Gastroesophageal sphincter (tissue), 4 donors: ENCODE measurements at regions not wholly inside any gene's neighbourhood (a gene's known extent, or its start where the extent isn't known, plus 50 kb on each side); places are given as distances from the start of the nearest gene placed in this dataset.

Source experiments
- ATAC-seq: fragments of 150-250 bp; one replicate; pipeline ENCODE4 v1.9.1; 2016; ENCODE audit warnings: mild to moderate bottlenecking, moderate library complexity
- H3K27ac ChIP-seq, 4 donors: fragments of 200-600 bp; sonication (generic) in 3 of 4; 1 replicate in 3 of 4; 2 replicates in 1 of 4; pipeline ENCODE4 v1.5.1; 2016 to 2019
- H3K27me3 ChIP-seq: fragments of 200-600 bp; sonication (generic); one replicate; pipeline ENCODE4 v1.5.1; 2019
- H3K36me3 ChIP-seq, 2 donors: fragments of 200-600 bp; sonication (generic); one replicate each; pipeline ENCODE4 v1.5.1; 2019; ENCODE audit warnings: control low read depth in 1 of 2
- H3K4me1 ChIP-seq, 3 donors: fragments of 200-600 bp; sonication (generic); 1 replicate in 2 of 3; 2 replicates in 1 of 3; pipeline ENCODE4 v1.5.1; 2016 to 2019; ENCODE audit warnings: control low read depth in 2 of 3
- H3K4me3 ChIP-seq, 2 donors: fragments of 200-600 bp; sonication (generic); one replicate each; pipeline ENCODE4 v1.5.1; 2019; ENCODE audit warnings: mild to moderate bottlenecking in 1 of 2, moderate library complexity in 1 of 2
- H3K9me3 ChIP-seq, 3 donors: fragments of 200-600 bp; sonication (generic); one replicate each; pipeline ENCODE4 v1.5.1; 2017 to 2019; ENCODE audit warnings: control low read depth in 2 of 3
- EP300 ChIP-seq: sonication (generic); formaldehyde crosslinking; IDR thresholded peaks from one replicate; pipeline ENCODE4 v1.6.1; 2017; ENCODE audit warnings: antibody characterized with exemption, mild to moderate bottlenecking
- POLR2A ChIP-seq, 2 donors: fragments of 450-650 bp; IDR thresholded peaks; one replicate each; pipeline ENCODE4 v1.6.1; 2017; ENCODE audit warnings: antibody characterized with exemption in 2 of 2, mild to moderate bottlenecking in 2 of 2, moderate library complexity in 1 of 2
- POLR2AphosphoS5 ChIP-seq: sonication (generic); formaldehyde crosslinking; IDR thresholded peaks from one replicate; pipeline ENCODE4 v1.6.1; 2017; ENCODE audit warnings: antibody characterized with exemption
- WGBS, 2 donors: methylation state at CpG; one replicate each; pipeline ENCODE4 v1.1.5; 2018; ENCODE audit warnings: low coverage in 1 of 2; 5-methylcytosine and 5-hydroxymethylcytosine counted together
- TF ChIP-seq, protein P1 (sequence below), 4 experiments: fragments of 200-600 bp in 2 of 4; fragments of 450-650 bp in 2 of 4; sonication (generic) in 1 of 4; IDR thresholded peaks; one replicate each; pipeline ENCODE4 v1.5.1; 2017 to 2019; ENCODE audit warnings: antibody characterized with exemption in 4 of 4, mild to moderate bottlenecking in 2 of 4, moderate library complexity in 2 of 4

DNA sequence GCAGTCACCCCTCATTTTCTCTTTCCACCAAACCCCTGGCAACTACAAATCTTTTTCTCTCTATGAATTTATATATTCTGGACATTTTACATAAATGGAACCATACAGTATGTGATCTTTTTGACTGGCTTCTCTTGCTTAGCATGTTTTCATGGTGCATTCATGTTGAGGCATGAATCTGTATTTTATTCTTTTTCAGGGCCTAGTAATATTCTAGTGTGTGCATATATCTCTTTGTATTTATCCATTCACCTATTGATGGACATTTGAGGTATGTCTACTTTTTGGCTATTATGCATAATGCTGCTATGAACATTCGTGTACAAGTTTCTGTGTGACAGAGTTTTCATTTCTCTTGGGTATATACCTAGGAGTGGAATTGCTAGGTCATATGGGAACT lies 78.2 kb downstream of the HACD1 start:
- H3K4me1 ChIP-seq, result no peaks in the 10 kb centered on the region
- TF ChIP-seq, protein P1, sequence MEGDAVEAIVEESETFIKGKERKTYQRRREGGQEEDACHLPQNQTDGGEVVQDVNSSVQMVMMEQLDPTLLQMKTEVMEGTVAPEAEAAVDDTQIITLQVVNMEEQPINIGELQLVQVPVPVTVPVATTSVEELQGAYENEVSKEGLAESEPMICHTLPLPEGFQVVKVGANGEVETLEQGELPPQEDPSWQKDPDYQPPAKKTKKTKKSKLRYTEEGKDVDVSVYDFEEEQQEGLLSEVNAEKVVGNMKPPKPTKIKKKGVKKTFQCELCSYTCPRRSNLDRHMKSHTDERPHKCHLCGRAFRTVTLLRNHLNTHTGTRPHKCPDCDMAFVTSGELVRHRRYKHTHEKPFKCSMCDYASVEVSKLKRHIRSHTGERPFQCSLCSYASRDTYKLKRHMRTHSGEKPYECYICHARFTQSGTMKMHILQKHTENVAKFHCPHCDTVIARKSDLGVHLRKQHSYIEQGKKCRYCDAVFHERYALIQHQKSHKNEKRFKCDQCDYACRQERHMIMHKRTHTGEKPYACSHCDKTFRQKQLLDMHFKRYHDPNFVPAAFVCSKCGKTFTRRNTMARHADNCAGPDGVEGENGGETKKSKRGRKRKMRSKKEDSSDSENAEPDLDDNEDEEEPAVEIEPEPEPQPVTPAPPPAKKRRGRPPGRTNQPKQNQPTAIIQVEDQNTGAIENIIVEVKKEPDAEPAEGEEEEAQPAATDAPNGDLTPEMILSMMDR (IDR thresholded peaks at IDR 0.05), result no peak
- TF ChIP-seq POLR2A (IDR thresholded peaks at IDR 0.05) (no peak), POLR2AphosphoS5 (no peak)
- H3K27me3 ChIP-seq, result no peaks in the 10 kb centered on the region
- ATAC-seq, result no peak
- peaks cover 0 to 11% (median 0%) of the 10 kb centered on the region in 3 donors for H3K9me3 ChIP-seq
- H3K36me3 ChIP-seq, result no peaks in the 10 kb centered on the region
- no peak overlapping the region for H3K4me3 ChIP-seq
- H3K27ac ChIP-seq, result no peak overlapping the region
- WGBS, 2 donors, result 91 to 100% methylated on average over 1 of the region's 1 CpG

GRCh38 chr10:17537281-17537680 lies 79.9 kb downstream of the HACD1 start:
- Histone ChIP-seq H3K9me3 (peaks cover 0 to 11% (median 0%) of the 10 kb centered on the region in 3 donors), H3K36me3 (no peaks in the 10 kb centered on the region), H3K4me1 (no peaks in the 10 kb centered on the region), H3K27ac (no peak overlapping the region), H3K4me3 (no peak overlapping the region), H3K27me3 (no peaks in the 10 kb centered on the region)
- TF ChIP-seq, protein P1 (IDR thresholded peaks at IDR 0.05), result no peak
- no peak for TF ChIP-seq EP300
- no peak for TF ChIP-seq POLR2AphosphoS5
- TF ChIP-seq POLR2A (IDR thresholded peaks at IDR 0.05), result no peak
- 78 to 79% methylated on average over 7 of the region's 7 CpGs for WGBS, 2 donors
- no peak for ATAC-seq

- no peaks in the 10 kb centered on the region for H3K27me3 ChIP-seq
- H3K27ac ChIP-seq, result no peak overlapping the region
- TF ChIP-seq, protein P1 (IDR thresholded peaks at IDR 0.05), result no peak
- no peak for TF ChIP-seq POLR2A (IDR thresholded peaks at IDR 0.05)
- no peak for TF ChIP-seq POLR2AphosphoS5
- TF ChIP-seq EP300, result no peak
- WGBS, 2 donors, result 36 to 67% methylated on average over 2 to 3 of the region's 3 CpGs
- H3K36me3 ChIP-seq, result no peaks in the 10 kb centered on the region
- ATAC-seq, result no peak
- H3K4me3 ChIP-seq, result no peak overlapping the region
- peaks cover 0 to 11% (median 0%) of the 10 kb centered on the region in 3 donors for H3K9me3 ChIP-seq
- no peaks in the 10 kb centered on the region for H3K4me1 ChIP-seq
These were observed 81.0 kb downstream of the HACD1 start for GRCh38 chr10:17536221-17536620.

DNA sequence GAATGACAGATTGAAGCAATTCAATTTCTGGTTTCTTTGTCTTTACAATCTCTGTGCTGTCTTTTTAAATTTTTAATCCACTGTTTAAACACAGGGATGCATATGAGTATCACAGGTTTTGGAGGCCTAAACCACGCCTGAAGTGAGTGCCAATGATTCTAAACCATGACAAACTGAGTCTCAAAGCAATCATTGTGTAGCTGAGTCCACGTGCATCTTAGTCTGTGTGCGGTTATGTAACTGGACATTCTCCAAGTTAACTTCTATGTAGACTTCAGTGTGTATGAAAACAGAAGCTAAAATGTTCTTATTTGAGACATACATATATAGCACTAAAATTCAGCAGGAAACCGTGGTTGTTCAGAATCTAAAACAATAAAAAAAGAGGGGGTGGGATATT lies 79.3 kb upstream of the ST8SIA6 start:
- Histone ChIP-seq H3K27ac (no peak overlapping the region), H3K9me3 (peaks cover 0 to under 1% (median 0%) of the 10 kb centered on the region in 3 donors), H3K36me3 (no peaks in the 10 kb centered on the region), H3K4me3 (no peak overlapping the region), H3K4me1 (no peaks in the 10 kb centered on the region), H3K27me3 (no peaks in the 10 kb centered on the region)
- TF ChIP-seq, protein P1 (IDR thresholded peaks at IDR 0.05), result no peak
- 30 to 34% methylated on average over 3 to 4 of the region's 4 CpGs for WGBS, 2 donors
- ATAC-seq, result no peak

GRCh38 chr10:17528306-17528862 lies 74.0 kb upstream of the ST8SIA6 start:
- Histone ChIP-seq H3K27ac (no peak overlapping the region), H3K4me3 (no peak overlapping the region), H3K27me3 (no peaks in the 10 kb centered on the region), H3K4me1 (no peaks in the 10 kb centered on the region), H3K9me3 (no peaks in the 10 kb centered on the region), H3K36me3 (no peaks in the 10 kb centered on the region)
- no peak for ATAC-seq
- TF ChIP-seq POLR2AphosphoS5, result no peak
- TF ChIP-seq EP300, result no peak
- TF ChIP-seq, protein P1 (IDR thresholded peaks at IDR 0.05), result no peak
- TF ChIP-seq POLR2A (IDR thresholded peaks at IDR 0.05), result no peak
- 78 to 79% methylated on average over 3 of the region's 3 CpGs for WGBS, 2 donors
